HG03064 (cell line): ENCODE measurements at regions not wholly inside any gene's neighbourhood (a gene's known extent, or its start where the extent isn't known, plus 50 kb on each side); places are given as distances from the start of the nearest gene placed in this dataset.

Experiments
- ATAC-seq: cut with Tn5 transposase; IDR thresholded peaks from one replicate; pipeline ENCODE4 v1.9.1; 2021; ENCODE audit warnings: low read depth; ENCODE audit not compliant: unreplicated experiment

GRCh38 chr6:17047889-17048288, 54.0 kb upstream of the STMND1 start:
- ATAC-seq, result no peak

DNA sequence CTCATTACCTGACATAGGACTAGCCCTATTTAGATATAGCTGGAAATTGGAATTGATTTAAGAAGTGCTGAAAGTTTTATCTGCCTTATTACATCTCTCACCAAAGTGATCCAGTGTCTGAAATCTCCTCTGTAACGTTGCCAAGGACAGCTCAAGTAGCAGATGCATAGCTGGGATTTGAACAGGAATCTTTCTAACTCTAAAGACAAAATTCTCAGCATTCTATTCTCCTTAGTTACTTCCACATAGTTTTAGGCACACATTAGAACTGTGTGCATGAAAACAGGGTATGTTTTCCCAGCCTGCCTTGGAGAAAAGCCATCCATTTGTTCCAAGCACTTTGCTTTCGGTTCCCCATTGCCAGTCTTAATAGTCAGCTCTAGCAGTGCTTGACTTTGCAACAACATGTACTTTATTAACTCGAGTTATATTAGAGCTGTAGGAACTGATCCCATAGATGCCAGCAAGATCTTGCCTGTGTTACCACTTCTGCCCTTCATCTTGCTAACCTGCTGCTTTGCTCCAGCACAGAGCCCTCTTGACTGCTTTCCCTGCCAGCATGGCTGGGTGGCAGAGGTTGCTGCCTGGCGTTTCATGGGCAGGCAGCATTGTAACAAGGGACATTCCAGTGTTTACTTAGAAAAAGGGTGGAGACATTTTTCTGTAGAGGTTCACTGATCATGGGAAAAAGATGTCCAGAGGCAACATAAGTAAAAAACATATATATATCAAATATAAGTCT, 56.1 kb upstream of the STMND1 start:
- ATAC-seq, result no peak

DNA sequence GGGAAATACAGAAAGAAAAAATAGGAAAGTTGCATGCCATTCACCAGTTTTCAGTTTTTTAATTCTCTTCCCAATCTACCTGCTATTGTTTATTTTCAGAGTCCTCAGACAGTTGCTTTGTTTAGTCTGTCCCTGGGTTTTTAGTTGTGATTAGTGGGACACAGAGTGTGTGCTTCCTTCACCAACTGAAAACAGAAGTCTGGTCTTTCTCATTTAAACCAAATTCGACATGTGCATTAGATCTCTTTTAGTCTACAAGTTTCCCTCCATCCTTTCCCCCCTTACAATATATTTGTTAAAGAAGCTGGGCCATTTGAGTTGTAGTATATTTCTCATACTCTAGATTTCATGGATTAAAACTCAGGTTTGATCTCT, 58.7 kb upstream of the STMND1 start:
- ATAC-seq, result no peak

DNA sequence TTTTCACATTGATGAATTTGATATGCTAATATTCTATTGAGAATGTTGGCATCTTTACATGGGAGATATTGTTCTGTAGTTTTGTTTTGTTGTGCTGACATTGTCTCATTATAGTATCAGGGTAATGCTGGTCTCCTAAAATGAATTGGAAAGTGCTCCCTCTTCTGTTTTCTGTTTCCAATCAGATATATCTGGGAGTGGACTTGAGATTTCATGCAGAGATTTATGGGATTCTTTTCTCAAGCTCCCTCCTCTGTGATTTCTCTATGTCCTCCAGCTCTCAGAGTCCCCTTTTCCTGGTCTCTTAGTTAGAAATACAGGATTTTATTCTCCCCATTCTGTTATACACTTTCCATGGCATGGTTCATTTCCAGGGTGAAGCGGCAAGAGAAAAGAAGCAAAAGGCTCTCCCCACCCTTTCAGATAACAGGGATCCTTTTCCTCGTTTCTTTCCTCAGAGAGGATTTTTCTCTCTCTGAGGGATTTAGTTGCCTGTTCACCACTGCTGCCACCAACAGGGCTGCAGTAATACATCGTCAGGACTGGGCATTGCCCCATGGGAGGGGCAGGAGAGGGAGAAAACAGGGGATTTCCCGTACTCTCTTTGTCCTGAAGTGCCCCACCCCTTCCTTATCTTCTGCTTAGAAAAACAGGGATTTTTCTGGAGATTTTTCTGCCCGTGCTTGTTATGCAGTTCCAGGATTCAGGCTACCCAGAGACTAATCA, 59.3 kb upstream of the STMND1 start:
- ATAC-seq, result no peak

GRCh38 chr6:17039266-17039665, 62.6 kb upstream of the STMND1 start:
- no peak for ATAC-seq

DNA sequence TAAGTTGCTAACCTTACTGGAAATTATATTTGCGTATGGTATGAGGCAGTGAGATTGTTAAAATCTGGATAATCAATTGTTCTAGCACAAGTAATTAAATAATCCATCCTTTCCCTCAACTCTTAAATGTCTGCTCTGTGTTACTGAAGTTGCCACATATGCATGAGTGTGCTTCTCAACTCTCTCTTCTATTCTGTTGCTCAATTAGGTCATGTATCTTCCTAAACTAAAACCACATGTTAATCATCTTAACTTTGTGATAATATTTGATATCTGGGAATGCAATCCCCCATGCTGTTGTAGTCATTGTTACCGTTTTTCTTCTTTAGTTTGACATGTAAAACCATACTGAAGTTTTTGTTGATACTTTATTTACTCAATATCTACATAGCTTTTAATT, 63.5 kb upstream of the STMND1 start:
- ATAC-seq, result no peak

DNA sequence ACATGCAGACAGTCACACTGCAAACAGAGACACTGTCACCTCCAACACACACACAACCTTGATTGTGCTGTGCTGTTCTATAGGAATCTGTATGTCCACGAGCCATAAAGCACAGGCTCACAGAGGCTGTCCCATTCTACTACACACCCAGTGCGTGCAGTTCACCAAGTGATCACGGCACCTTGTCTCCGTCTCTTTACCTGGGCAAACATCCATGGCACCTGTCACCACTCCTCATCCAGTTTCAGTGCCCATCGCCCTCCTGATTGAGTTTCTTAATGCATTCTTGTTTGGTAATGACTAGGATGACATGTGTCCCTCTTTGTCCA, 65.8 kb upstream of the STMND1 start:
- no peak for ATAC-seq

DNA sequence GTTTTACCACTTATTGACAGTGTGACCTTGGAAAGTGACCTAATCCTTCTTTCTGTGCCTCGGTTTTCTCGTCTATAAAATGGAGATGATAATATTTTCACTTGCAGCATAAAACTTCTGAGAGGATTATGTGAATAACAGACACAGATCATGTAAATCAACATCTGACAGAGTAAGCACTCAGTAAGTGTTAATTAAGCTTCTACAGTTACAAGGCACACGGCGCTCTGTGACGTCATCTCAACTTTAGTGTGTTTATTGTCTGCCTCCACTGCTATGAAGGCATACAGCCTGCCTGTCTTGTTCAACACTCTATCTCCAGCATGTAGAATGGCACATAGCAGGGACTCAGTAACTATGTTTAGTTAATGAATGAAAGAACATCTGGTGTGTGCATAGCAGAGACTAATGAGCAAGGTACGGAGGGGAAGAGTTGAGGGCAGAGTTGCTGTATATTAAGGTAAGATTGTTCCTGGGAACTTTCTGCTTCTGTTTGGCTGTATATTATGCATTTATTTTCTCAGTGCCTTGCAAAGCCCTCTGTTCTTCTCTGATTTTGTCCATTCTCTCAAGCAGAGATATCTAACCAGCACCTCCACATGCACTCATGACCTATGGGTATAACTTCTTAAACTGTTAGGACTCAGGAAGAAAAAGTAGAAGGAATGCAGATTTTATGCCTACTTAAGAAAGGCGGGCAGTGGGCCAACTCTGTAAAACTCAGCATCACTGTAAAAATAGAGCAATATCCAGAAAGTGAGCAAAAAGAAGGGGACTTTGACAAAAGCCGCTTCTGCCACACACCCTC, 66.4 kb upstream of the STMND1 start:
- ATAC-seq, result no peak

DNA sequence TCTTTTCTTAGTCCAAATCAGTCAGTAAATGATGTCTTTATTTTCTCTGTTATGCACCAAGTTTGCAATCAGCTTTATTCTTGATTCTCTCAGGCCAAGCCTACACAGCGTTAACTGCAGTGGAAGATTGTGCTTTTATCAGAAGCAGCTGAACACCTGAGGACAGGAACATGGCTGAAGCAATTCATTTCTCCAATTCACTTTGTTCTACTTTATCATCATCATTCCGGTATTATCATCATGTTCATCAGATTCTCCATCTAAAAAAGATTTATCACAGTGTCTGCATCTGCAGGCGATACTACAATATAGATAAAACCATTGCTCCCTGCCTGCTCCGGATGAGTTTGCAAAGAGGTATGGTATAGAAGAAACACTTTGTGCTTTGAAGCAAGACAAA, 68.1 kb upstream of the STMND1 start:
- no peak for ATAC-seq

DNA sequence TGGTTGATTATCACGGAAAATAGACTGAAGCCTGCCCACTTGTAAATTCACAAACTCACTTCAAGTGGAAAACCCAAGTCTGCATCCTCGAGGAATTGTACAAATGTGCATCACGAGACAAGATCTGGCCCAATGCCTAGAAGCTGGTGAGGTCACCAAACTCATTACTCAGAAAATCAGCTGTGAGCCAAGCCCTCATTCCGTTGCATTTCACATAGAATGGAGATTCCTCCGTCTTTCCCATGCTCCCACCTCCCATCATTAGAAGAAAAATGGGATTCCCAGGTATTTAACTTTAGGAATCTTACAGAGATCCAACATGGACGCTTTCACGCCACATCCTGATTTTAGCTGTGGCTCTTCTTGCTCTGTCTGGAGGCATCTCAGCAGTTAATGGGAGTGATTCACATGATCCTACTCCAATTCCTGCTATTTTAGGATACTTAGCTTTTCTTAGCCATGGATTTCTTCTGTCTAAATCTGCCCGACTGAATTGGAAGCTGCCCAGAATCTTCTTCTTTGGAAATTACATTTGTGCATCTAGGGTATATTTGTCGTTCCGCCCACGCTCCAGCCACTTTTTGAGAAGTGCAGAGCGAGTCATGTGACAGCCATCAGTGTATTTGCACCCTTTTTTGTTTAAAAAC, 68.7 kb upstream of the STMND1 start:
- no peak for ATAC-seq

- ATAC-seq, result no peak
Observed at GRCh38 chr6:17032590-17032987, 69.3 kb upstream of the STMND1 start.

DNA sequence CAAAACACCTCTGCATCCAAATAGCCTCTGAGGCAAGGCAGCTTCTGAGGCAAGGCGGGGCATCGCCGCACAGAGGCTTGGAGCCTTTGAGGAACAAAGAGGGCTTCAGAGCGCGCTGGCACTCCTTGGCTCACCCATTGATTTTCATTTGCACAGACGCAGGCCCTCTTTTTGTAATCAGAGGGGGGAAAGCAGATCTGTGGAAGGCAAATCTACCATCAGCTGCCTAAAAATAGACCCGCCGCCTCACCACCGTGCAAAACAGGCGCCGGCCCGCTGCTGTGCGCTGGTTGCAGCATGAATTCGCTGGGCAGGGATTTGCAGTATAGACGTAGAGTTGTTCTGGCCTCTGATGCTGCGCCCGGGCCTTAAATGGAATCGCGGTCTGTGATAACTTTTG, 69.9 kb upstream of the STMND1 start:
- ATAC-seq, result no peak

DNA sequence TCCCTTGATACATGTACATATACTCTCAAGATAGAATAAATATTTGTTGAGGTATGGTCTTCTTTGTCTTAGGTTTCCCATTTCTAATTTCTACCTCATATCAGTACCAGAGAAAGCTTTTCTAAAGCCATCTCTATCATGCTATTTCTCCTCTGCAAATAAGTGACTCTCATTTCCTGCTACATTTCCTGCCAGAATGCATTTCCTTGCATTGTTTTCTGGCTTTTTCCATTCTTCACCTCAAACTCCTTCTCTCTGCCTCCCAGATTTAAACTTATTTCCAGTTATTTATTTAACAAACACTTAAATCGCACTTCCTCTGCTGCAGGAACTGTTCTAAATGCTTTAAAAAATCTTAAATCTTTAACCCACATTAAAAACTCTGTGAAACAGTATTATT, 74.4 kb upstream of the STMND1 start:
- ATAC-seq, result no peak

GRCh38 chr6:17022604-17023003, 79.2 kb upstream of the STMND1 start:
- no peak for ATAC-seq

- ATAC-seq, result no peak
Observed at GRCh38 chr6:17021539-17021889, 80.3 kb upstream of the STMND1 start.

DNA sequence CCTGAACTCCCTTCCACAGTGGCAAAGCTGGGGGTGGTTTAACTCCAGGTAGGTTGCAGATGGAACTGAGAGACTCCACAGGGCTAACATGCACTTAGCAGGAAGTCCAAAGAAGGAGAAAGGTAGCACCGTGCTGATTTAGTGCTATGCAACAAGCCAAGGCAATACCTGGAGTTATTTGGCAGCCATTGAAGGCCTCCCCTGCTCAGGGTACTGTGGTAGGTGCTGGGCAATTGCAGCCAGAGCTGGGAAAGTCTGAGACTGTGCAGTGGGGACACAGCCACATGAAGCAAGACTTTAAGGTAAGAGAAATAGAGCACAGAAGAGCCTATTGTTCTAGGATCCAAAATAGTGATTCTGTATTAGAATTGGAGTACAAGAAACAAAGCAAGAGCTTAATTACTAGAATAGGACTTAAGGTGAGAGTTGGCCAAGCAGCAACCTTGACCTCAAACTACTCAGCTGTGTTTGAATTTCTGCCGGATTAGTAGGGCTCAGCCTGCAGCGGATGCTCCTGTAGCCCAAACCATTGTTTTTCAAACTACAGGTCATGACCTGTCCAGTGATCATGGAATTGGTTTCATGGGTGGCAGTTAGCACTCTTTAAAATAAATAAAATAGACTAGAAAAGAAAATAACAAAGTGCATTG, 80.8 kb upstream of the STMND1 start:
- ATAC-seq, result no peak

- ATAC-seq, result no peak
Observed at GRCh38 chr6:17018425-17018824, 83.4 kb upstream of the STMND1 start.

DNA sequence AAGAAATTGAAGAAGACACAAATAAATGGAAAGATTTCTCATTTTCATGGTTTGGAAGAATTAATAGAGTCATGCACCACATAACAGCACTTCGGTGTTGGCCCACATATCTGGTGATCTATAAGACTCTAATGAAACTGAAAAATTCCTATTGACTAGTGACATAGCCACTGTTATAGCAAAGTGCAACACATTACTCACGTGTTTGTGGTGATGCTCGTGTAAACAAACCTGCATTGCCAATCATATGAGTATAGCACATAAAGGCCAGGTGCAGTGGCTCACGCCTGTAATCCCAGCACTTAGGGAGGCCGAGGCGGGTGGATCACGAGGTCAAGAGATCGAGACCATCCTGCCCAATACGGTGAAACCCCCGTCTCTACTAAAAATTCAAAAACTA, 84.4 kb upstream of the STMND1 start:
- ATAC-seq, result no peak

DNA sequence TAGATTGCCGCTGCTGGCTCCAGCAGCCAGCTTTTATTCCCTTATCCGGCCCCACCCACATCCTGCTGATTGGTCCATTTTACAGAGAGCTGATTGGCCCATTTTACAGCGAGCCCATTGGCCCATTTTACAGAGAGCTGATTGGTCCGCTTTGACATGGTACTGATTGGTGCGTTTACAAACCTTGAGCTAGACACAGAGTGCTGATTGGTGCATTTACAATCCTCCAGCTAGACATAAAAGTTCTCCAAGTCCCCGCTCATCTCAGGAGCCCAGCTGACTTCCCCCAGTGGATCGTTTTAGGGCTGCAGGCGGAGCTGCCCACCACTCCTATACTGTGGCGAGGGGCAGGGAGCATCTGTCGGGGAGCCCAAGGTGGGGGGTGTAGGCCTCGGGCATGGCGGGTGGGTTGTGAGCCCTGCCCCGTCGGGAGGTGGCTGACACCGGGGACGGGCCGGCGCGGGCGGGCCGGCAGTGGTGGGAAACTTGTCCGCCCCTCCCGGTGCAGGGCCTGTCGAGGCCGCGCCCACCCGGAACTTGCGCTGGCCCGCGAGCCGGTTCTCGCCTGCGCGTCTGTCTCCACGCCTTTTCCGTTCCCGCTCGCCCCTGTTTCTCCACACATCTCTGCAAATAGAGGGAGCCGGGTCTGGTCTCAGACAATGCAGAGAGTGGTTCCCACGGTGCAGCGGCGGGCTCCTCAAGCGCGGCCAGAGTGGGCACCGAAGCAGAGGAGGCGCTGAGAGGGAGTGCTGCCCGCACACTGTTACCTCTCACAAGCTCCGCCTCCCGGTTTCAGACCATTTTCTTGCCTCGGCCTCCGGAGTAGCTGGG, 86.1 kb upstream of the STMND1 start:
- no peak for ATAC-seq

DNA sequence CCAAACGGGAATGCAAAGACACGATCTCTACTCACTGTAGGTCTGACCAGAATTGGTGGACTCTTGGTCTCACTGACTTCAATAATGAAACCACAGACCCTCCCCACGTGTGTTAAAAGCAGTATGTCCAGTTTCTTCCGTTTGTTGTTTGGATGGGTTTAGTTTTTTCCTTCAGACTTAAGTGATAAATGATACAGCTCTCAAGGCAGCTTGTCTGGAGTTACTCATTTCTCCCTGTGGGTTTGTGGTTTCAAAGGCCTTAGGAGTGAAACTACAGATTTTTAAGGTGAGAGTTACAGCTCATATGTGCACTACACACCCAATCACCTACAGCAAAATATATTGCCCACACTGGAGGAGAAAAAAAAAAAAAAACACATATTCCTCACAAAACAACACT, 86.7 kb upstream of the STMND1 start:
- peak; percentile 85 for ATAC-seq
